ENCODE measurements at regions not wholly inside any gene's neighbourhood (a gene's known extent, or its start where the extent isn't known, plus 50 kb on each side); places are given as distances from the start of the nearest gene placed in this dataset.
"Not testable (repeated sequence)": the region's sequence is repeated elsewhere in the genome, so short reads cannot be mapped to it uniquely, and the experiment has no call there.

GRCh38 chr19:28998974-28999373, 214.0 kb downstream of the UQCRFS1 start:
- Histone ChIP-seq H3K79me2 (ENCODE audit: control insufficient read depth, insufficient read depth, low read length) (no peaks in the 10 kb centered on the region), H3K27me3 (ENCODE audit: control insufficient read depth in 2 of 2, insufficient read depth in 2 of 2, low read length in 2 of 2) (no peaks in the 10 kb centered on the region), H3K4me3 (replicated peaks in 1 of 3; ENCODE audit: insufficient read depth in 1 of 3, low read depth in 1 of 3, low read length in 3 of 3) (no peak overlapping the region), H3K4me1 (ENCODE audit: control insufficient read depth, extremely low read depth, insufficient read depth, low read length) (no peaks in the 10 kb centered on the region), H2AFZ (ENCODE audit: low read depth, low read length) (no peak overlapping the region), H4K20me1 (replicated peaks; ENCODE audit: control insufficient read depth, extremely low read depth, insufficient read depth, low read length) (no peaks in the 10 kb centered on the region), H3K9me1 (replicated peaks; ENCODE audit: control insufficient read depth, extremely low read depth, insufficient read depth, low read length) (no peaks in the 10 kb centered on the region), H3K9ac (replicated peaks; ENCODE audit: extremely low read depth, insufficient read depth, low read length) (no peak overlapping the region), H3K9me3 (replicated peaks; ENCODE audit: control insufficient read depth, insufficient read depth, low read length) (peaks cover 7% of the 10 kb centered on the region), H3K27ac (ENCODE audit: insufficient read depth, low read depth, low read length) (no peak overlapping the region), H3K36me3 (ENCODE audit: control insufficient read depth in 2 of 2, extremely low read depth in 1 of 2, insufficient read depth in 2 of 2, low read length in 2 of 2) (no peaks in the 10 kb centered on the region), H3K4me2 (ENCODE audit: insufficient read depth, low read length) (no peak overlapping the region)
- intact Hi-C loops (cut with micrococcal nuclease) (no loop called here), dilution Hi-C loops (cut with MboI; ENCODE audit: extremely low pct_ligation_motif_present, low sequenced_read_pairs) (no loop called here)
- CTCF ChIA-PET = no interaction called here
- POLR2A ChIA-PET = no interaction called here
- no TSS peak for BruUV-seq (replicated peaks)
- DNase-seq (ENCODE audit: low read depth, low spot score) (no peak), FAIRE-seq (no peak)
- no peak for TF ChIP-seq JUN (IDR thresholded peaks at IDR 0.05; ENCODE audit: borderline replicate concordance, insufficient read depth, insufficient read length, low read depth)
- no peak for TF ChIP-seq MAX (IDR thresholded peaks at IDR 0.05; ENCODE audit: insufficient read depth, insufficient read length)
- TF ChIP-seq CTCF (IDR thresholded peaks at IDR 0.05; ENCODE audit: extremely low read depth in 1 of 2, insufficient read depth in 1 of 2, low read depth in 1 of 2, low read length in 2 of 2) = no peak
- no peak for TF ChIP-seq POLR2AphosphoS5 (IDR thresholded peaks at IDR 0.05; ENCODE audit: insufficient read depth, low read depth, low read length)
- TF ChIP-seq FOS (IDR thresholded peaks at IDR 0.05; ENCODE audit: borderline replicate concordance, insufficient read depth, low read length) = no peak
- TF ChIP-seq EZH2 (IDR thresholded peaks at IDR 0.05; ENCODE audit: borderline replicate concordance, low read depth, low read length, severe bottlenecking) = no peak
- no peak for TF ChIP-seq GATA2 (IDR thresholded peaks at IDR 0.05; ENCODE audit: insufficient read depth, insufficient read length, low read depth, low read length)
- TF ChIP-seq MYC (IDR thresholded peaks at IDR 0.05; ENCODE audit: low read depth, low read length) = no peak
- TF ChIP-seq POLR2A (IDR thresholded peaks at IDR 0.05; ENCODE audit: low read depth, low read length) = no peak

GRCh38 chr19:28997866-28998265, 215.1 kb downstream of the UQCRFS1 start:
- H3K27ac ChIP-seq (ENCODE audit: insufficient read depth, low read depth, low read length); H4K20me1 ChIP-seq (replicated peaks; ENCODE audit: control insufficient read depth, extremely low read depth, insufficient read depth, low read length); H3K27me3 ChIP-seq (ENCODE audit: control insufficient read depth in 2 of 2, insufficient read depth in 2 of 2, low read length in 2 of 2); dilution Hi-C loops (cut with MboI; ENCODE audit: extremely low pct_ligation_motif_present, low sequenced_read_pairs); CTCF ChIA-PET; FAIRE-seq; H3K36me3 ChIP-seq (ENCODE audit: control insufficient read depth in 2 of 2, extremely low read depth in 1 of 2, insufficient read depth in 2 of 2, low read length in 2 of 2); H3K79me2 ChIP-seq (ENCODE audit: control insufficient read depth, insufficient read depth, low read length); H3K4me3 ChIP-seq (replicated peaks in 1 of 3; ENCODE audit: insufficient read depth in 1 of 3, low read depth in 1 of 3, low read length in 3 of 3); H3K4me1 ChIP-seq (ENCODE audit: control insufficient read depth, extremely low read depth, insufficient read depth, low read length); H3K4me2 ChIP-seq (ENCODE audit: insufficient read depth, low read length); H3K9me3 ChIP-seq (replicated peaks; ENCODE audit: control insufficient read depth, insufficient read depth, low read length); H3K9me1 ChIP-seq (replicated peaks; ENCODE audit: control insufficient read depth, extremely low read depth, insufficient read depth, low read length); POLR2A ChIA-PET; BruUV-seq (replicated peaks); DNase-seq (ENCODE audit: low read depth, low spot score); intact Hi-C loops (cut with micrococcal nuclease); H3K9ac ChIP-seq (replicated peaks; ENCODE audit: extremely low read depth, insufficient read depth, low read length); H2AFZ ChIP-seq (ENCODE audit: low read depth, low read length): not testable (repeated sequence)

Data from endothelial cell of umbilical vein (primary cell).